ENCODE measurements at regions not wholly inside any gene's neighbourhood (a gene's known extent, or its start where the extent isn't known, plus 50 kb on each side); places are given as distances from the start of the nearest gene placed in this dataset.

DNA sequence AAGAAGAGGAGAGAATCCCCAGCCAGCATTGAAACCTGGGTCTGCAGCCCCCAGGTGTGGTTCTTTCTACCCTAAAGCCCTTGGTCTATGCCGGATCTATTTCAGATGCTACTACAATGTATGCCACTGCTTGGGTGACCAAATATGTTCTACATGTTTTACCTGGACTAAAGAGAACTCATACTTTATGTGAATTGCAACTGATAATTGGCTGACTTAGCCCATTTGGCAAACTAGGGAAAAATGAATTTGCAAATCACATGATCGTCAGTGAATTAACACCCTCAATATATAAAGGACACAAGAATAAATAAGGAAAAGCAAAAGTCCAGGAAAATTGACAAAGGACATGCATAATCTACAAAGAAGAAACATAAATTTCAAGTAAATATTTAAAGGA lies 308.8 kb upstream of the IRX2 start:
- no peak overlapping the region for H3K4me3 ChIP-seq (ENCODE audit: low read depth, low read length)
- TF ChIP-seq, protein P1, sequence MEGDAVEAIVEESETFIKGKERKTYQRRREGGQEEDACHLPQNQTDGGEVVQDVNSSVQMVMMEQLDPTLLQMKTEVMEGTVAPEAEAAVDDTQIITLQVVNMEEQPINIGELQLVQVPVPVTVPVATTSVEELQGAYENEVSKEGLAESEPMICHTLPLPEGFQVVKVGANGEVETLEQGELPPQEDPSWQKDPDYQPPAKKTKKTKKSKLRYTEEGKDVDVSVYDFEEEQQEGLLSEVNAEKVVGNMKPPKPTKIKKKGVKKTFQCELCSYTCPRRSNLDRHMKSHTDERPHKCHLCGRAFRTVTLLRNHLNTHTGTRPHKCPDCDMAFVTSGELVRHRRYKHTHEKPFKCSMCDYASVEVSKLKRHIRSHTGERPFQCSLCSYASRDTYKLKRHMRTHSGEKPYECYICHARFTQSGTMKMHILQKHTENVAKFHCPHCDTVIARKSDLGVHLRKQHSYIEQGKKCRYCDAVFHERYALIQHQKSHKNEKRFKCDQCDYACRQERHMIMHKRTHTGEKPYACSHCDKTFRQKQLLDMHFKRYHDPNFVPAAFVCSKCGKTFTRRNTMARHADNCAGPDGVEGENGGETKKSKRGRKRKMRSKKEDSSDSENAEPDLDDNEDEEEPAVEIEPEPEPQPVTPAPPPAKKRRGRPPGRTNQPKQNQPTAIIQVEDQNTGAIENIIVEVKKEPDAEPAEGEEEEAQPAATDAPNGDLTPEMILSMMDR (IDR thresholded peaks at IDR 0.05; ENCODE audit: control insufficient read depth, extremely low read depth, insufficient read depth): no peak
- no peak for DNase-seq (ENCODE audit: low read depth)

DNA sequence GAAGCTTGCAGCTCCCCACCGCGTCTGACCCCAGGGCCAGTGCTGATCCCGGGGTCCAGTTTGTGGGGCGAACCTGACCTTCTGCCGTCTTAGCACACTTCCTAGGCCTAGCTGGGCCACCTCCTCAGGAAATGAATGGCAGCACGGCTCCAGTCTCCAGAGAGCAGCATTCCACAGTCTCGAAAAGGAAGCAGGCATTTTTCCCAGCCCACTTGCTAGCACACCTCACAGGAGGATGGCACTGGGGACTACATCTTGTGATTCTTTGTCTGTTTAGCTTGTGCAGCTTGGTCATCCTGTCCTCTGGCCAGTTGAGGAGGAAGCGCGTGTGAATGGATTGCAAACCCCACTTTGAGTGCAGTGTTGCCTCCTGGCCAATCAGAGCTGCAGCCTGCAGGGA lies 308.0 kb upstream of the IRX2 start:
- no peak for DNase-seq (ENCODE audit: low read depth)
- no peak overlapping the region for H3K4me3 ChIP-seq (ENCODE audit: low read depth, low read length)
- TF ChIP-seq, protein P1 (IDR thresholded peaks at IDR 0.05; ENCODE audit: control insufficient read depth, extremely low read depth, insufficient read depth): no peak

DNA sequence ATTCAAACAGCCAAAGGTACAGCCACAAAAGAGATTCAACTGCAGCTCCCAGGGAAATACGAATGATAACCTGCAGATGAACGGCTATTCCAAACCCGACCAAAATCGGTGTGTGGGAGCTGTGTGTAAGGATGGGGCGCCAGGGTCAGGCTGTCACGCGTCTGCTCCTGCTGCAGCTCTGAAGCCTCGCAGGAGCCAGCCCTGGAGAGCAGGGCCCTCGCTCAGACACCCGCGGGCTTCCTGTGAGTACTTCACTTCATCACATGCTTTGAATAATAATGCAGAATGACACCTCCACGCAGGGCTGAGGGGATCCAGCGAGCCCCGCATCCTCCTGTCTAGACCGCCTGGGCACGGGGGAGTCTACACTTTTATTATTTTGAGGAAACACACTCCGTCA lies 307.5 kb upstream of the IRX2 start:
- TF ChIP-seq, protein P1 (IDR thresholded peaks at IDR 0.05; ENCODE audit: control insufficient read depth, extremely low read depth, insufficient read depth): no peak

DNA sequence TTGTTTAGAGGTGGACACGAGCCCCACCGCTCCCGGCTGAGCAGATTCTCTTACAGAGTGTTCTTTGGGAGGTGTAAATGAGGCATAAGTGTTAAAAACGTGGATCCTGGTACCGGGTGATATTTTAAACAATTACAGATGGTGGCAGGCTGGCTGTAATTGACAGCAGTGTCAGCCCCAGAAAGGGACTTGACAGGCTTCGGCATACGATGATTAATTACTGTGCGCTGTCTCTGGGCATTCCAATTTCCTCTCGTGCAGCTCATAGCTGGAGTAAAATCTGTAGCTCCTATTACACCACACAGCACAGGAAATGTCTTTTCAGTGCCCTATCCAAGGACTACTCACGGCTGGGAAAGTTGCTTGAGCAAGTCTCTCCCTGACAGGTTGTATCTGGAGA lies 305.4 kb upstream of the IRX2 start:
- DNase-seq (ENCODE audit: low read depth): no peak
- H3K4me3 ChIP-seq (ENCODE audit: low read depth, low read length): no peak overlapping the region
- TF ChIP-seq, protein P1 (IDR thresholded peaks at IDR 0.05; ENCODE audit: control insufficient read depth, extremely low read depth, insufficient read depth): no peak

More for the DNA sequence above, 307.5 kb upstream of the IRX2 start:
- no peak overlapping the region for H3K4me3 ChIP-seq (ENCODE audit: low read depth, low read length)
- no peak for DNase-seq (ENCODE audit: low read depth)

DNA sequence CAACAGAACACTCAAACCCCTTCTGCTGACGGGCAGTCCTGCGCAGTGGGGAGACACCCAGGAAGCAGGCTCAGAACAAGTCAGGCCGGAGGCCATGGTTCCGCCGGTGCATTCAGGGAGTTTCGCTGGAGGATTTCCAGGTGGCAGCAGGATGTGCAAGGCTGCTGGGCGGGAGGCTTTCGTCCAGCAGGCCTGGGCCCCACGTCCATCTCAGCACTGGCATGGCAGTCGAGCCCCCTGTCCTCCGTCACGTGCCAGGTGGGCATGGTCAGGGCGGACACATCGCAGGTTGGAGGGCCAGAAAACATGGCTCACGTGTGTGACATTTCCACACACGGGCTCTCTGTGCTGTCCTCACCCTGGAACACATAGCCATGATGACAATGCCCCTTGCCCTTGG lies 299.9 kb upstream of the IRX2 start:
- TF ChIP-seq, protein P1 (IDR thresholded peaks at IDR 0.05; ENCODE audit: control insufficient read depth, extremely low read depth, insufficient read depth): no peak
- no peak for DNase-seq (ENCODE audit: low read depth)
- H3K4me3 ChIP-seq (ENCODE audit: low read depth, low read length): no peak overlapping the region

DNA sequence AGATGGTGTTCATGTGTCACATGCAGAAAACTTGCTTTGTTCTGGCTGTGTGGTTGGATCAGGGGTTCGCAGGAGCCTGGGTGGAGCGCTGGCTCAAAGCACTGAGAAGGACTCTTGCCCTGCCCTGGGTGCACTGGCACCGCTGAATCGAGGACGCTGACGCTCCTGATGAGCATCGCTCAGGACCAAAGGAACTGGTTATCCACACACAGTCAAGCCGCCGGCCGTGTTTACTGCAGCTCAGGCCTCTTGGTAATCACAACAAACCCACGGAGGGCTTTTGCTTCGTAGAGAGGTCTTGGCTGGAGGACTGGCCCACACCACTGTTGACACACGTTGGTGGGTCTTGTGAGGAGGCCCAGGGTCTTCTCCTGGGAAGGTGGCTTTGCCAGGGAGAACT lies 299.4 kb upstream of the IRX2 start:
- TF ChIP-seq, protein P1 (IDR thresholded peaks at IDR 0.05; ENCODE audit: control insufficient read depth, extremely low read depth, insufficient read depth): no peak

DNA sequence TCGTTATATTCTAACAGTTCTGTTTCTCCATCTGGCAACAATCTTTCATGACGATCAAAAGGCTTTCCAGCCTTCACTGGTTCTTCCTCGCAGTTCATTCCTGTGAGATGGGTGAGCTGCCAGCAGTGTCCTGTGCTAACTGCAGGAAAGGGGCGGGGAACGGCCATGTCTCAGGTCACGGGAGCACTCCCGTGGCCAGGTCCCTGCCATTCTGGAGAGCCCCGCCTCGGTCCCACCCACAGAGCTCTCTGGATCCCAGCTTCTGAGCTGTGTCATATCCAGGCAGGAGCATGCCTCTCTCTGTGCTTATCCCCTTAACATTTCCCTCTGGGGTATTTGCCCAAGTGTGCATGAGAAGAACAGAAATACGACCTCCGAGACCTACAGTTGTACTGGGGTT lies 297.8 kb upstream of the IRX2 start:
- TF ChIP-seq, protein P1 (IDR thresholded peaks at IDR 0.05; ENCODE audit: control insufficient read depth, extremely low read depth, insufficient read depth): no peak
- H3K4me3 ChIP-seq (ENCODE audit: low read depth, low read length): no peak overlapping the region
- no peak for DNase-seq (ENCODE audit: low read depth)

More for the DNA sequence above, 299.4 kb upstream of the IRX2 start:
- no peak overlapping the region for H3K4me3 ChIP-seq (ENCODE audit: low read depth, low read length)
- no peak for DNase-seq (ENCODE audit: low read depth)

All from LNCaP clone FGC (cell line).